Fibroblast of lung (primary cell): ENCODE measurements at regions not wholly inside any gene's neighbourhood (a gene's known extent, or its start where the extent isn't known, plus 50 kb on each side); places are given as distances from the start of the nearest gene placed in this dataset.

Experiments used
- DNase-seq, 2 donors: peaks; one replicate each; pipeline versions ENCODE4 v3.0.0 to v3.0.0-alpha.2; 2010; ENCODE audit warnings: low read depth in 2 of 2
- H2AFZ ChIP-seq: 2 replicates; pipeline ENCODE4 v1.5.1; 2012; ENCODE audit warnings: low read length, control low read depth, inconsistent platforms
- H3K27ac ChIP-seq: 2 replicates; pipeline ENCODE4 v1.5.1; 2011; ENCODE audit warnings: low read length, control low read depth; ENCODE audit not compliant: insufficient read depth
- H3K27me3 ChIP-seq: 2 replicates; pipeline ENCODE4 v1.5.1; 2011; ENCODE audit warnings: mild to moderate bottlenecking, low read length; ENCODE audit not compliant: control insufficient read depth, insufficient read depth
- H3K36me3 ChIP-seq: 2 replicates; pipeline ENCODE4 v1.5.1; 2011; ENCODE audit warnings: low read length; ENCODE audit not compliant: control insufficient read depth, insufficient read depth
- H3K4me1 ChIP-seq: 2 replicates; pipeline ENCODE4 v1.5.1; 2011; ENCODE audit warnings: low read length; ENCODE audit not compliant: control insufficient read depth, insufficient read depth; ENCODE audit errors: extremely low read depth
- H3K4me2 ChIP-seq: 2 replicates; pipeline ENCODE4 v1.5.1; 2011; ENCODE audit warnings: low read length, control low read depth; ENCODE audit not compliant: insufficient read depth; ENCODE audit errors: extremely low read depth
- H3K4me3 ChIP-seq, 4 experiments: fragments of 200-600 bp in 1 of 4; sonication (generic) in 1 of 4; replicated peaks in 1 of 4; 2 replicates each; pipeline ENCODE4 v1.5.1; 2011 to 2016; ENCODE audit warnings: low read length in 4 of 4, low read depth in 3 of 4, mild to moderate bottlenecking in 3 of 4, control low read depth in 2 of 4, inconsistent platforms in 1 of 4, mixed read lengths in 1 of 4; ENCODE audit not compliant: insufficient read depth in 1 of 4; ENCODE audit errors: control extremely low read depth in 1 of 4
- H3K79me2 ChIP-seq: 2 replicates; pipeline ENCODE4 v1.5.1; 2012; ENCODE audit warnings: mild to moderate bottlenecking, low read length, inconsistent platforms; ENCODE audit not compliant: control insufficient read depth, insufficient read depth
- H3K9ac ChIP-seq: 2 replicates; pipeline ENCODE4 v1.5.1; 2011; ENCODE audit warnings: mild to moderate bottlenecking, low read length, control low read depth; ENCODE audit not compliant: insufficient read depth
- H3K9me3 ChIP-seq: 2 replicates; pipeline ENCODE4 v1.5.1; 2012; ENCODE audit warnings: low read depth, low read length; ENCODE audit not compliant: control insufficient read depth, insufficient read depth
- H4K20me1 ChIP-seq: 2 replicates; pipeline ENCODE4 v1.5.1; 2011; ENCODE audit warnings: low read length; ENCODE audit not compliant: control insufficient read depth, insufficient read depth; ENCODE audit errors: extremely low read depth
- CTCF ChIP-seq, 2 donors: IDR thresholded peaks in 1 of 2; conservative IDR thresholded peaks in 1 of 2; 1 replicate in 1 of 2; 2 replicates in 1 of 2; pipeline ENCODE4 v1.5.1; 2011 to 2012; ENCODE audit warnings: low read length in 2 of 2, control low read depth in 1 of 2, inconsistent platforms in 1 of 2, low read depth in 1 of 2, mild to moderate bottlenecking in 1 of 2
- EZH2 ChIP-seq: IDR thresholded peaks from 2 replicates; pipeline ENCODE4 v1.5.1; 2012; ENCODE audit warnings: low read length, control low read depth, mild to moderate bottlenecking; ENCODE audit errors: missing control alignments

DNA sequence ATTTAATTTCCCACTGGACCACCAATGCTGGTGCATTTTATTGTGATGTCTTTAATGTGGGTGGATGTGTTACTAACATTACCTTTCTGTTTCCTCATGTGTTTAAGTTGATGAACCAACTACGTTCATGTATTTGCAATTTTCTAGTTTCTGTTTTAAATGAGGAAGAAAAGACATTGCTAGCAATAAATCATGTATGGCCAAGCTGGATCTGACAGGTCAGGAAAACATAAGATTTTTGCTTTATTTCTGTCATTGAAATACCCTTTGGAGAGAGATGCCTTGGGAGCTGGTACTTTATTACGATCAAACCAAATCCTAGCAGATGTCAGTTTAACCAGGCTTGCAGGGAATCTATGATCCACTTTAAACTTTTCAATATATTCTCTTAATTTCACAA, 553.2 kb downstream of the RFC3 start:
- Histone ChIP-seq H3K27ac (no peak overlapping the region), H3K27me3 (no peaks in the 10 kb centered on the region), H3K9ac (no peak overlapping the region), H2AFZ (no peak overlapping the region), H3K79me2 (no peaks in the 10 kb centered on the region), H3K4me3 (no peak overlapping the region), H3K36me3 (no peaks in the 10 kb centered on the region), H3K4me1 (no peaks in the 10 kb centered on the region), H3K4me2 (no peak overlapping the region), H3K9me3 (no peaks in the 10 kb centered on the region), H4K20me1 (no peaks in the 10 kb centered on the region)
- DNase-seq, result no peak
- no peak for TF ChIP-seq CTCF (conservative IDR thresholded peaks at IDR 0.05 in 1 of 2, IDR thresholded peaks at IDR 0.05 in 1 of 2; ENCODE audit: low read depth in 1 of 2, low read length in 2 of 2)
- no peak for TF ChIP-seq EZH2

- no peak overlapping the region for H3K4me2 ChIP-seq
- H3K9me3 ChIP-seq, result no peaks in the 10 kb centered on the region
- H2AFZ ChIP-seq, result no peak overlapping the region
- H3K36me3 ChIP-seq, result no peaks in the 10 kb centered on the region
- no peak overlapping the region for H3K9ac ChIP-seq
- no peak overlapping the region for H3K27ac ChIP-seq
- H3K27me3 ChIP-seq, result no peaks in the 10 kb centered on the region
- no peak overlapping the region for H3K4me3 ChIP-seq
- TF ChIP-seq CTCF (conservative IDR thresholded peaks at IDR 0.05 in 1 of 2, IDR thresholded peaks at IDR 0.05 in 1 of 2; ENCODE audit: low read depth in 1 of 2, low read length in 2 of 2), result no peak
- TF ChIP-seq EZH2, result no peak
- no peaks in the 10 kb centered on the region for H3K79me2 ChIP-seq
- no peaks in the 10 kb centered on the region for H4K20me1 ChIP-seq
- no peaks in the 10 kb centered on the region for H3K4me1 ChIP-seq
- DNase-seq, result peak in 1 of 2 donors; percentile 15
These were observed 553.9 kb downstream of the RFC3 start for GRCh38 chr13:34371645-34372395.

DNA sequence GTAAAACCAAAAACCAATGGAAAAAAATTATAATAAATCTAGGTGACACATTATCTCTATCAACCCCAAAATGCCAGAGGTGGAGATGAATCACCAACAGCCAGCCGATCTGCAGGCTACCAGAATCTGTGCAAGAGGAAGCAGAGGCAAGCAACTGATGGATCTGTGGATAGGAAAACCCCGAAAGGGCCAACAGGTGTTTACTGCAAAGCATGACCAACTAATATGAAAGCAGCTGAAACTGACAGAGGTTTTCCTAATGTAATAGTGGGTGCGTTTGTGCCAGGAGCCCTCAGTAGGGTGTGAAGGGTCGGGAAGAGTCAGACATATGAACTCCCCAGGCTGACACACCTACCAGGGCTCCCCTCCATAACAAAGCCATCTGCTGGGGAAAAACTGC, 554.6 kb downstream of the RFC3 start:
- Histone ChIP-seq H3K27me3 (no peaks in the 10 kb centered on the region), H3K36me3 (no peaks in the 10 kb centered on the region), H3K4me2 (no peak overlapping the region), H3K9ac (no peak overlapping the region), H3K27ac (no peak overlapping the region), H3K4me1 (no peaks in the 10 kb centered on the region), H4K20me1 (no peaks in the 10 kb centered on the region), H3K9me3 (no peaks in the 10 kb centered on the region), H3K4me3 (no peak overlapping the region), H3K79me2 (no peaks in the 10 kb centered on the region), H2AFZ (no peak overlapping the region)
- TF ChIP-seq CTCF (conservative IDR thresholded peaks at IDR 0.05 in 1 of 2, IDR thresholded peaks at IDR 0.05 in 1 of 2; ENCODE audit: low read depth in 1 of 2, low read length in 2 of 2) (no peak), EZH2 (no peak)
- peak in 1 of 2 donors; percentile 55 for DNase-seq
